RWPE1 (cell line): ENCODE measurements at regions not wholly inside any gene's neighbourhood (a gene's known extent, or its start where the extent isn't known, plus 50 kb on each side); places are given as distances from the start of the nearest gene placed in this dataset.

Source experiments
- CTCF ChIA-PET: fragments of 350-600 bp; sonication (Branson Sonifier 250); formaldehyde crosslinking; extraction: SDS; loops from one replicate; lab custom pipeline; 2021; lab: Yijun Ruan, JAX
- POLR2A ChIA-PET: fragments of 400-600 bp; formaldehyde crosslinking; extraction: SDS; loops from one replicate; lab custom pipeline; 2020; ENCODE audit warnings: antibody characterized with exemption; ENCODE audit not compliant: low non-redundant PET; lab: Yijun Ruan, JAX
- DNase-seq: peaks from one replicate; pipeline ENCODE4 v3.0.0; 2012; ENCODE audit warnings: low spot score
- H3K27ac ChIP-seq: fragments of 450-650 bp; 2 replicates; pipeline ENCODE4 v1.5.1; 2017
- TF ChIP-seq, protein P1 (sequence below): fragments of 450-650 bp; conservative IDR thresholded peaks from 2 replicates; pipeline ENCODE4 v1.5.1; 2017; ENCODE audit warnings: low read depth, mild to moderate bottlenecking

DNA sequence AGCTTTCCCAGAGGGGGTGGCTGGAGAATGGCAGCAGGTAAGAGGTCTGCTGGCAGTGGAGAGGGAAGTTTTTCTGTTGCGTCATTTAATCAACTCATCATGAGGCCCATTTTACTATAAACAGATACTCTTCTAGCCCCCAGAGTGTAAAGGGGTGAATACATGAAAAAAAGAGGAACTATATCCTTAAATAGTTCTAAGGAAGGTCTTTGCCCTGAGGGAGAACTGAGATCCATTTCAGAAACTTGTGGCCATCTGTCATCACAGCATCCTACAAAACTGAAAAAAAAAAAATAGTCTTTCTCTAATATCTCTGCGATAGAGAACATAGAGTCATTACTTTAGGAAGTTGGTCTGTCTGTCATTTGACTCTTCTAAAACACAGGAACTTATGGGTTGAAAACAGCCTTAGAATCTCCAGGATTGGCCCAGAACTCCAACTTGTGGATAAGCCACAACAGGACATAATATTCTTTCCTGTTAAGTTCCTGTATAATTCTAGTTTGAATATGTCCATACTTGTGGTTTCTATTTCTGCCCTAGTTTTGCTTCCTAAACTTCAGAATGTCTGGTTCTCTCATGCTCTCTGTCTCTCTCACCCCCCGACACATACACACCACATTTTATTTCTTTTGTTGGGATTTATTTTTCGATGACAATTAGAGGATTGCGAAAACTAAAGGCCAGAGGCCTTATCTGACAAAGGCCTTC, 238.5 kb upstream of the PIK3R1 start:
- ChIA-PET CTCF (no interaction called here), POLR2A (no interaction called here)
- TF ChIP-seq, protein P1, sequence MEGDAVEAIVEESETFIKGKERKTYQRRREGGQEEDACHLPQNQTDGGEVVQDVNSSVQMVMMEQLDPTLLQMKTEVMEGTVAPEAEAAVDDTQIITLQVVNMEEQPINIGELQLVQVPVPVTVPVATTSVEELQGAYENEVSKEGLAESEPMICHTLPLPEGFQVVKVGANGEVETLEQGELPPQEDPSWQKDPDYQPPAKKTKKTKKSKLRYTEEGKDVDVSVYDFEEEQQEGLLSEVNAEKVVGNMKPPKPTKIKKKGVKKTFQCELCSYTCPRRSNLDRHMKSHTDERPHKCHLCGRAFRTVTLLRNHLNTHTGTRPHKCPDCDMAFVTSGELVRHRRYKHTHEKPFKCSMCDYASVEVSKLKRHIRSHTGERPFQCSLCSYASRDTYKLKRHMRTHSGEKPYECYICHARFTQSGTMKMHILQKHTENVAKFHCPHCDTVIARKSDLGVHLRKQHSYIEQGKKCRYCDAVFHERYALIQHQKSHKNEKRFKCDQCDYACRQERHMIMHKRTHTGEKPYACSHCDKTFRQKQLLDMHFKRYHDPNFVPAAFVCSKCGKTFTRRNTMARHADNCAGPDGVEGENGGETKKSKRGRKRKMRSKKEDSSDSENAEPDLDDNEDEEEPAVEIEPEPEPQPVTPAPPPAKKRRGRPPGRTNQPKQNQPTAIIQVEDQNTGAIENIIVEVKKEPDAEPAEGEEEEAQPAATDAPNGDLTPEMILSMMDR: no peak
- no peak overlapping the region for H3K27ac ChIP-seq
- DNase-seq: no peak

DNA sequence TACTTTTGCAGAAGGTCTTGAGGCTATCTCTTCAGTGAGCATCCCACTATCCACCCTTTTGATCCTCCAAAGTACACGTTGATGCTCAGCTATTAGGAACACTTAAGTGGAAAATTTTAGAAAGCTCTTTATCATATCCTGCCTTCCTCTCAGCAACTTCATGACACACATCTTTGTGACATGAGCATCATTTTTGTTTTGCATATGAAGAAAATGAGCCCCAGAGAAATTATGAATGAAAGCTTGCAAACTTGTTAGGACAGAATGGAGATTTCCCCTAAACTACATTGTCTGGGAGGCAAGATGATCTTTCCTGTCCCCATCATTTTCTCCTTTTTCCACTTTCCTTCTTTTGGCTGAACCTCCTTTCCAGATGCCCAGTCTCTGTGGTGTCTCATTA, 239.4 kb upstream of the PIK3R1 start:
- no peak overlapping the region for H3K27ac ChIP-seq
- POLR2A ChIA-PET: no interaction called here
- TF ChIP-seq, protein P1: no peak
- no peak for DNase-seq
- CTCF ChIA-PET: interaction anchor here (0.6 kb wide), 1 partner anchor 204 kb away, joined by 4 read pairs; no protein-coding TSS in a partner anchor

DNA sequence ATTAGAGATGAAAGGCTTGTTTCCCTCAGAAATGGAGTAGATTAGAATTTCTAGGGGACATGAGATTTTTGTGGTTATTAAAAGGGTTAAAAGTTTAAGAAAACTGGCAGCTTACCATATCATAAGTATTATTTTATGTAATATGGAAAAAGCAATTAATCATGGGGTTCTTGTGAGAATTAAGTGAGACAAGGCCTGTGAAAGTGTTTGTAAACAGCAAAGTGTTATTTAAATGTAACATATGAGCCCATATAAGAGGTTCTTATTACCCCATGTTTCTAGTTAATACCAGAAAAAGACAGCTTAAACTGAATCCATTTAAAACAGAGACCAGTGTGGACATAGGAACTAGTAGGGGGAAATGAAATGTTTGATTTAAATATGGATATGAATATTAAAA, 241.1 kb upstream of the PIK3R1 start:
- ChIA-PET CTCF (no interaction called here), POLR2A (no interaction called here)
- TF ChIP-seq, protein P1: no peak
- no peak for DNase-seq
- no peak overlapping the region for H3K27ac ChIP-seq

DNA sequence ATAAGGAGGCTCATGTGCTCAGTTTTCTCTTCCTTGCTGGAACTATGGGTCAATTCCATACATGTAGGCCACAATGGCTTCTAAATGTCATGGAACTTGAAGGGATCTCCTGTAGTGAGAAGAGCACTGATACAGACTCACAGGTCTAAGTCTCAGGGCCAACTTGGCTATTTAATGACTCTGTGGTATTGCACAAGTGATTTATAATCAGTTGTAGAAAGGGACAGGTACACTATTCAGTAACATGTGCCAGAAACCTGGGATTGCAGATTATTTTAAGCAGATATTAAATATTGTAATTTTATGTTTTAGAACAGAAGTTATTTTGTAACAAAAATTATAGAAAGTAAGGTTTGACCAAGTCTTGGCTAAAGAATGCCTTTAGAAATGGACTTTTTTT, 241.5 kb upstream of the PIK3R1 start:
- ChIA-PET CTCF (no interaction called here), POLR2A (no interaction called here)
- TF ChIP-seq, protein P1: no peak
- no peak overlapping the region for H3K27ac ChIP-seq
- DNase-seq: no peak

DNA sequence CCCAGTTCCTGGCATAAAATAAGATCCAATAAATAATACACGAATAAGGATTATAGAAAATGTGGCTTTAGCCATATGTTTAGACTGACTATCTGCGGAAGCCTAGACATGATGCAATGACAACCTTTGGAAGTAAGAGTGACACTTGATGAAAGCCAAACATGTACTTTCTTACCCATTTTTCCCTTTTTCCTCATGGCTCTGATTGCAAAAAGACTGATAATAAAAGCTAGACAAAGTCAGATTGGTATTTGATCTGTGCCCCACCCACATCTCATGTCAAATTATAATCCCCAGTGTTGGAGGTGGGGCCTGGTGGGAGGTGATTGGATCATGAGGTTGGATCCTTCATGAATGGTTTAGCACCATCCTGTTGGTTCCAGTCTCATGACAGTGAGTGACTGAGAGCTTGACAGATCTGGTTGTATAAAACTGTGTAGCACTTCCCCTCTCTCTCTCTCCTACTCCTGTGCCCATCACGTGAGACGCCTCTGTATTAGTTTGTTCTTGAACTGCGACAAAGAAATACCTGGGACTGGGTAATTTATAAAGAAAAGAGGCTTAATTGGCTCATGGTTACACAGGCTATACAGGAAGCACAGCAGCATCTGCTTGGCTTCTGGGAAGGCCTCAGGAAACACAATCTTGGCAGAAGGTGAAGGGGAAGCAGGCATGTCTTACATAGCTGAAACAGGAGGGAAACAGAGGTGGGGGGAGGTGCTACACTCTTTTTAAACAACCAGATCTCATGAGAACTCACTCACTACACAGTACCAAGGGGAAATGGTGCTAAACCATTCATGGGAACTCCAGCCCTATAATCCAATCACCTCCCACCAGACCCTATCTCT, 243.4 kb upstream of the PIK3R1 start:
- no peak for DNase-seq
- CTCF ChIA-PET: no interaction called here

DNA sequence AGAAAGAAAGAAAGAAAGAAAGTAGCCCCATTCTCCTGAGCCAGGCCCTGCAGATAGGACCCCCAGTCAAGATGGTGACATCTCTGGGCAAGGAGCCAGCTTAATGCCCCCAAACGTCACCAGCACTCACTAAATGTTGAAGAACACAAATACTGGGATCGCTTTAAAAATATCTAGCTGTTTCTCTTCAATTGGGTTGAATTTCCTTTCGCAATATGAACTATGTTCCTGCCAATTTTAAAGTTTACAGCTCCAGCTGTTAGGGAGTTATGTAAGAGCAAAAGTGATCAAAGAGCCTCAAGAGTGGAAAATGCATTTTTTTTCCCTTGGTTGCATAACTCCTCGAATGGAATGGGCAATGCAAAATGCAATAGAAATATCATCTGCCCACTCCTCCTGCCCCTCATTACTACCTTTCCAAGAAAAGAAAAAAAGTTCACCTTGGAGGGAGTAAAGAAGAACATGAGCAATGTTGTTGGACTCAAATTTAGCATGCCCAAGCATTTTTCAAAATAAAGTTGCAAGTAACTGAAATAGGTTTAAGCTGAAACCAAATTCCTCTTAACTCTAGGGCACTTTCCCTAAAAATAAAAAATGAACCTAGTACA, 244.2 kb upstream of the PIK3R1 start:
- H3K27ac ChIP-seq: no peak overlapping the region
- DNase-seq: peak; percentile 25
- ChIA-PET CTCF (no interaction called here), POLR2A (interaction anchor here (1.1 kb wide), 1 partner anchor 246 kb away, joined by 3 read pairs; no protein-coding TSS in a partner anchor)
- TF ChIP-seq, protein P1: no peak

More for the DNA sequence above, 243.4 kb upstream of the PIK3R1 start:
- POLR2A ChIA-PET: no interaction called here
- TF ChIP-seq, protein P1: no peak
- H3K27ac ChIP-seq: no peak overlapping the region
